HL-60 (cell line): ENCODE measurements at regions not wholly inside any gene's neighbourhood (a gene's known extent, or its start where the extent isn't known, plus 50 kb on each side); places are given as distances from the start of the nearest gene placed in this dataset.

ENCODE experiments used
- TF ChIP-seq, protein P1 (sequence below): IDR thresholded peaks from one replicate; pipeline ENCODE4 v1.5.1; 2011; ENCODE audit warnings: low read length, control low read depth, inconsistent platforms; ENCODE audit not compliant: insufficient read depth
- TF ChIP-seq, protein P2 (sequence below): IDR thresholded peaks from 2 replicates; pipeline ENCODE4 v1.6.1; 2012; ENCODE audit warnings: low read depth; ENCODE audit not compliant: insufficient replicate concordance

DNA sequence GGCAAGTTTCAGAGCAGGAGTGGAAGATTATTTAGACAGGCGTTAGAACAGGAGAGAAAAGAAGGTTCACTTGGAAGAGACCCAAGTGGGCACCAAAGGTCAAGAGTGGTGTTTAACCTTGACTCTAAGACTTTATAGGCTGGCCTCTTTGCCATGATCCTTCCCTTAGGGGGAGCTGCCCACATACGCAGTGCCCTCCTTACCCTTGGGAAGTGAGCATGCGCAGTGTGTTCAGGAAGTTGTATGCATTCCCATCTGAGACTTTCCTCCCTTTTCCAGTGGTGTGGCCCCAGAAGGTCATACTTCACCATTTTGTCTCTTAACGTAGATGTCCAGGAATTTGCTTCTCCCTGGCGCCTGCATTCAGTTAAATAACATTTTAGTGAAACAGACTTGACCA, 95.8 kb downstream of the CXCL12 start:
- TF ChIP-seq, protein P1, sequence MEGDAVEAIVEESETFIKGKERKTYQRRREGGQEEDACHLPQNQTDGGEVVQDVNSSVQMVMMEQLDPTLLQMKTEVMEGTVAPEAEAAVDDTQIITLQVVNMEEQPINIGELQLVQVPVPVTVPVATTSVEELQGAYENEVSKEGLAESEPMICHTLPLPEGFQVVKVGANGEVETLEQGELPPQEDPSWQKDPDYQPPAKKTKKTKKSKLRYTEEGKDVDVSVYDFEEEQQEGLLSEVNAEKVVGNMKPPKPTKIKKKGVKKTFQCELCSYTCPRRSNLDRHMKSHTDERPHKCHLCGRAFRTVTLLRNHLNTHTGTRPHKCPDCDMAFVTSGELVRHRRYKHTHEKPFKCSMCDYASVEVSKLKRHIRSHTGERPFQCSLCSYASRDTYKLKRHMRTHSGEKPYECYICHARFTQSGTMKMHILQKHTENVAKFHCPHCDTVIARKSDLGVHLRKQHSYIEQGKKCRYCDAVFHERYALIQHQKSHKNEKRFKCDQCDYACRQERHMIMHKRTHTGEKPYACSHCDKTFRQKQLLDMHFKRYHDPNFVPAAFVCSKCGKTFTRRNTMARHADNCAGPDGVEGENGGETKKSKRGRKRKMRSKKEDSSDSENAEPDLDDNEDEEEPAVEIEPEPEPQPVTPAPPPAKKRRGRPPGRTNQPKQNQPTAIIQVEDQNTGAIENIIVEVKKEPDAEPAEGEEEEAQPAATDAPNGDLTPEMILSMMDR, result no peak
- TF ChIP-seq, protein P2, sequence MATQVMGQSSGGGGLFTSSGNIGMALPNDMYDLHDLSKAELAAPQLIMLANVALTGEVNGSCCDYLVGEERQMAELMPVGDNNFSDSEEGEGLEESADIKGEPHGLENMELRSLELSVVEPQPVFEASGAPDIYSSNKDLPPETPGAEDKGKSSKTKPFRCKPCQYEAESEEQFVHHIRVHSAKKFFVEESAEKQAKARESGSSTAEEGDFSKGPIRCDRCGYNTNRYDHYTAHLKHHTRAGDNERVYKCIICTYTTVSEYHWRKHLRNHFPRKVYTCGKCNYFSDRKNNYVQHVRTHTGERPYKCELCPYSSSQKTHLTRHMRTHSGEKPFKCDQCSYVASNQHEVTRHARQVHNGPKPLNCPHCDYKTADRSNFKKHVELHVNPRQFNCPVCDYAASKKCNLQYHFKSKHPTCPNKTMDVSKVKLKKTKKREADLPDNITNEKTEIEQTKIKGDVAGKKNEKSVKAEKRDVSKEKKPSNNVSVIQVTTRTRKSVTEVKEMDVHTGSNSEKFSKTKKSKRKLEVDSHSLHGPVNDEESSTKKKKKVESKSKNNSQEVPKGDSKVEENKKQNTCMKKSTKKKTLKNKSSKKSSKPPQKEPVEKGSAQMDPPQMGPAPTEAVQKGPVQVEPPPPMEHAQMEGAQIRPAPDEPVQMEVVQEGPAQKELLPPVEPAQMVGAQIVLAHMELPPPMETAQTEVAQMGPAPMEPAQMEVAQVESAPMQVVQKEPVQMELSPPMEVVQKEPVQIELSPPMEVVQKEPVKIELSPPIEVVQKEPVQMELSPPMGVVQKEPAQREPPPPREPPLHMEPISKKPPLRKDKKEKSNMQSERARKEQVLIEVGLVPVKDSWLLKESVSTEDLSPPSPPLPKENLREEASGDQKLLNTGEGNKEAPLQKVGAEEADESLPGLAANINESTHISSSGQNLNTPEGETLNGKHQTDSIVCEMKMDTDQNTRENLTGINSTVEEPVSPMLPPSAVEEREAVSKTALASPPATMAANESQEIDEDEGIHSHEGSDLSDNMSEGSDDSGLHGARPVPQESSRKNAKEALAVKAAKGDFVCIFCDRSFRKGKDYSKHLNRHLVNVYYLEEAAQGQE, result no peak
